NCI-H2196 treated with DMSO at 0.1 percent for 48 hours (cell line): ENCODE measurements at regions not wholly inside any gene's neighbourhood (a gene's known extent, or its start where the extent isn't known, plus 50 kb on each side); places are given as distances from the start of the nearest gene placed in this dataset.

Experiments used
- DNase-seq: peaks from one replicate; lab custom pipeline; 2025; ENCODE audit not compliant: unreplicated experiment; lab: John Stamatoyannopoulos, UW

- DNase-seq = peak; percentile 65
Observed at GRCh38 chr18:76686737-76687231, 135.6 kb upstream of the ZNF236 start.

DNA sequence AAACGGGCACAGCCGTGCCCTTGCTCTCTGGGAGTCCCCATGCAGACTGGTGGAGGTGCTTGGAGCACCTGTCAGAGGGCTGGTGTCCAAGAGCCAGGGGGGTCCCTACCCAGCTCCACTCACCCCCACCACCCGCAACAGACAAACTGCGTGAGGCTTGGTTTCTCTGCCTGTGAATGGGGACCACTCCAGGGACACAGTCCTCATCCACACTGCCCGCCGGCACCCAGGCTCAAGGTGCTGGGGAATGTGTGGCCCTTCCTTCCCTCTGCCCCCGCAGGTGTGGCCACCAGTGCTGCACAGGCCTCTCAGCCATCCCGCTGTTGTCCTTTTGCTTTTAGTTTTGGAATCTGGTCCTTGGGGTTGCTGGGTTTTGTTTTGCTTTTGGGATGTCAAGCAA is 136.5 kb upstream of the ZNF236 start:
- DNase-seq = no peak

DNA sequence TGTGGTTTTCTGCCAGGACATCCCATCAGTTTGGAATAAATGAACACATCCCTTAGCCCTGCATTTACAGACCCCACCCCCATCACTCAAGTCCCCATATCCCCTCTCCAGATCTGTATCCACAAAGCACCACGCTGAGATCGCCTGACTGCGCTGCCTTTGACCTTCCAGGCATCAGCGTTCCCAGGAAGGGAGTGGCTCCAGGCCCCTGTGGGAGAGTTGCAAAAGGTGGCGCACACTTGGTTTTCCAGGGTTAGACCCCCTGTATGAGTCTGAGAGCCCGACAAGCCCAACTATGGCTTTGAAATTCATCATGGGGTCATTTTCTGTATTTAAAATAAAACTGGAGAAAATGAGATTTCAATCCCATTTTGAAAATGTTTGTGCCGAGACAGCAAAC is 137.0 kb upstream of the ZNF236 start:
- no peak for DNase-seq

DNA sequence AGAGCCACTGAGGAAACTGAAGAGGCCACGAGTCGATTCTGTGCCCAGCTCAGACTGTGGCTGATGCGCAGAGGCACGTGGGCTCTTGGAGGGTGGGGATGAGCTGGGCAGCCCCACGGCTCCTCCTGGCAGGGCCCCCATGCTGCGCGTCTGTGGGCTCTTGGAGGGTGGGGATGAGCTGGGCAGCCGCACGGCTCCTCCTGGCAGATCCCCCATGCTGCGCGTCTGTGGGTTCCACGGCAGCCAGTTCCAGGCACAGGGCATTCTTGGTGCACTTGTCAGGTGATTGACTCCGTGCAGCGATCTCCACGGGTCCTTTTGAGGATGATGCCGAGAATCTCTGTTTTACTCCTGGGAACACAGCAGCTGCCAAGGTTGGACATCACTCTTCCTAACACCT is 138.1 kb upstream of the ZNF236 start:
- DNase-seq = no peak

DNA sequence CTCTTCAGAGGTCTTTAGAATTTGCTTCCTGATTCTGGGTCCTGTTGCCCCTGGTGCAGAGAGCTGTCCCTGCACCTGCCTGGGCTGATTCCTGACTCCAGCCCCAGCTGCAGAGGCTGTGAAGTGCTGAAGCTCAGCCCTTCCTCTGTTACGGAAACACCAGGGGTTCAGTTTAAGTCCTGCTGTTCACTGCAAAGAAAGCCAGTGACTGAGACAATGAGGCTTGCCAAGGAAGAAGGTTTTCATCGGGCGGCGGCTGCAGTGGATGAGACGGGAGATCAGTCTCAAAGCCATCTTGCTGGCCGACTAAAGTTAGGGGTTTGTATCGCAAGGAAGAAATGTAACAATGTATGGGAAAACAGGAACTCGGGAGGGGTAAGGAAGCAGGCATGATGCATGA is 142.4 kb upstream of the ZNF236 start:
- DNase-seq = no peak

DNA sequence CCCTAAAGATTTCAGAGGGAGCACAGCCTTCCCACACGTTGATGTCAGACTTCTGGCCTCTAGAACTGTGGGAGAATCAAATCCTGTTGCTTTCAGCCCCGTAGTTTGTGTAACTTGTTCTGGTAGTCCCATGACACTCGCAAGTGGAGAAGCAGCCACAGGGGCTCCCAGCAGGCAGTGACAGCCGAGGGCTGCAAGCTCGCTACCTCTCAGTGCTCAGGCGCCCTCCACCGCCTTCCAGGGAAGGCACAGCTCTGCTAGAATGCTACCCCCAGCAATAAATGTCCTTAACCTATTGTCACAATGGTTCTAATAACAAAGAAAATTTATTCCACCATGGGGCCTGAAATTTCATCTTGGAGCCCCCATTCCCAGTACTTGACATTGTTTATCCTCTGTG is 143.1 kb upstream of the ZNF236 start:
- DNase-seq = no peak

DNA sequence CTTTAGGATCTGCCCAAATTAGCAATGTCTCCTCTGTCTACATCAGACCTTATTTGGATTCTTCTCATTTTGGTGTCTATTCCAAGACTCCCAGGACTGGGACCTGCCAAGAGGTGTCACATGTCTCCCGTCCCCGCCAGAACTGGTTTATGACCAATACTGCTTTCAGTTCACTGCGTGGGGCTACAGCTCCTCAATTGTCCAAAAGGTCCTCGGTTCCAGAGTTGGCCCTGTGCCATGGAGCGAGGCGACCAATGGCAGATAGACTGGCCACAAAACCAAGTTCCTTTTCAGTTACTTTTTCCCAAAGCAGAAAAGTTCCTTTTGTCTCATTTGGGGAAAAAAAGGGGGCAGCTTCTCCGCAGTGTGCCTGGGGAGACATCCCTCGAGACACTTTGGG is 144.1 kb upstream of the ZNF236 start:
- no peak for DNase-seq

GRCh38 chr18:76674596-76674995 is 147.8 kb upstream of the ZNF236 start:
- DNase-seq = no peak

GRCh38 chr18:76673281-76674185 is 148.8 kb upstream of the ZNF236 start:
- no peak for DNase-seq

DNA sequence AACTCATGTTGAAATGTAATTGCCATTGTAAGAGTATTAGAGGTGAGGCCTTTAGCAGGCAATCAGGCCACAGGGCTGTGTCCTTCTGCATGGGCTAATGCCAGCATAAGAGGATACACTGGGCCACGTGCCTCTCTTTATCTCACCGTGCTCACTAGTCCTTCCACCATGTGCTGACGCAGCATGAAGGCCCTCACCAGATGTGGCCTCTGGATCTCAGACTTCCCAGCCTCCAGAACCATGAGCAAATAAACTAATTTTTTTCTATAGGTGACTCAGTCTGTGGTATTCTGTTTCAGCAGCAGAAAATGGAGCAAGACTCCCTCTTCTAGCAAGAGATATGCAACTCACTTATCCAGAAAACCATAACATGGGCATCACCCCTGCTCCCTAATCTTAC is 149.7 kb upstream of the ZNF236 start:
- no peak for DNase-seq

GRCh38 chr18:76670564-76671288 is 151.6 kb upstream of the ZNF236 start:
- no peak for DNase-seq

DNA sequence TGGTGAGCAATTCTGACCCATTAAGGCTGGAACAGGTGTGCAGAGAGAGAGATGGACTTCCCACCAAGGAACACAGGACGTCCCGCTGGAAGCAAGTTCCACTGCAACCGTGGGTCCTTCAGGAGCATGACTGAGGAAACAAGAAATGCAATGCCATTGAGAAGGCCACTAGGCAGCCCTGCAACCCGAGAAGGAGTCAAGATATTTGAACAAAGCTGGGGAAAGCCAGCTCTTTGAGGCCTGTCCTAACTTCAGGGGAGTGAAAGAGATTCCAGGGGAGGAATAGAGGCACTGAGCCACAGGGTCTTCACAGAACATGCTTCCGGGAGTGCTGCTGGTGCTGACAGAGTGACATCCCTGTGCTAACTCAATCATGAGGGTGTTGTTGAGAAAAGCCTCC is 153.8 kb upstream of the ZNF236 start:
- no peak for DNase-seq

DNA sequence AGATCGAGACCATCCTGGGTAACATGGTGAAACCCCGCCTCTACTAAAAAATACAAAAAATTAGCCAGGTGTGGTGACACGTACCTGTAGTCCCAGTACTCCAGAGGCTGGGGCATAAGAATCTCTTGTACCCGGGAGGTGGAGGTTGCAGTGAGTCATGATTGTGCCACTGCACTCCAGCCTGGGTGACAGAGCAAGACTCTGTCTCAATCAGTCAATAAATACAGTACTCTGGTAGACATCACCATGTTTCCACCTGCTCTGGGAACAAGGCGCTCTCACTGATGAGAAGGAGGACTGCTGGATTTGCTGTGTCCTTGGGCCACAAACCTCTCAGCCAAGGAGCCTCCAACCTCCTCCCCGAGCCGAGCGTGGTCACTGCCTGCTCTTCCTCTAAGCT is 154.2 kb upstream of the ZNF236 start:
- DNase-seq = no peak

DNA sequence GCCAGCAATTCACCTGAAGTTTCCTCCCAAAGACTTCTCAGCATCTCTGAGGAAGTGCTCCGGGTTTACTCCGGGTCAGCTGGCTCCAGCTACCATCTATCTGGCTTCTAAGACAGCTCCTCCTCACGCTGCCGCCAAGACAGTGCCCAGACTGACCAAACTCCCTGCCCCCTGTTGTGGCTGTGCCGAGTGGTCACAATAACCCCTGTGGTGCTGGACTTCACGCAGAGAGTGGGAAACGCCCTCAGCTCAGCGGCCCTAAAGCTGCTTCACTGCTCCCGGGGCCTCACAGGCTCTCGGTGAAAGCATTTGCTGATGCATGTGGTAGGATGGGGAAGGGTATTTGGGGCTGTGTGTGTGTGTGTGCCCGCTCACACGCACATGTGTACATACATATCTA is 154.8 kb upstream of the ZNF236 start:
- no peak for DNase-seq

DNA sequence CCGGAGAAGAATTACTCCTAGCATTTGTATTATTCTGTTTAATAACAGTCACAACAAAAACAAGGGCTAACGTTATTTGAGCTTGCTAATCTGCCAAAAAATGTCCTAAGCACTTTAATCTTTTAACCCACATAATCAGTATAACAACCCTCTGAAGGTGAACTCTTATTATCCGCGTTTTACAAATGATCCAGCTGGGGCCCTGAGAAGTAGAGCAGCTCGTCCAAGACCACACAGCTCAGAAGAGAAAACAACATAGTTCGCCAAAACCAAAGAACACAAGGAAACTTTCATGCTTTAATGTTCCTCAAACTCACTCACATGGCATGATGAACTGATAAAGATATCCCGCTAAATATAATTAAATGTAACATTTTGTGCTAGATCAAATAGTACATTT is 159.7 kb upstream of the ZNF236 start:
- no peak for DNase-seq

- DNase-seq = no peak
Observed at GRCh38 chr18:76660571-76661192, 161.7 kb upstream of the ZNF236 start.

- no peak for DNase-seq
Observed at GRCh38 chr18:76658627-76659026, 163.6 kb upstream of the ZNF516 start.

GRCh38 chr18:76657911-76658470 is 162.9 kb upstream of the ZNF516 start:
- no peak for DNase-seq

- DNase-seq = no peak
Observed at GRCh38 chr18:76656925-76657827, 162.1 kb upstream of the ZNF516 start.

GRCh38 chr18:76654577-76654976 is 159.5 kb upstream of the ZNF516 start:
- DNase-seq = no peak
